ENCODE measurements at regions not wholly inside any gene's neighbourhood (a gene's known extent, or its start where the extent isn't known, plus 50 kb on each side); places are given as distances from the start of the nearest gene placed in this dataset.

DNA sequence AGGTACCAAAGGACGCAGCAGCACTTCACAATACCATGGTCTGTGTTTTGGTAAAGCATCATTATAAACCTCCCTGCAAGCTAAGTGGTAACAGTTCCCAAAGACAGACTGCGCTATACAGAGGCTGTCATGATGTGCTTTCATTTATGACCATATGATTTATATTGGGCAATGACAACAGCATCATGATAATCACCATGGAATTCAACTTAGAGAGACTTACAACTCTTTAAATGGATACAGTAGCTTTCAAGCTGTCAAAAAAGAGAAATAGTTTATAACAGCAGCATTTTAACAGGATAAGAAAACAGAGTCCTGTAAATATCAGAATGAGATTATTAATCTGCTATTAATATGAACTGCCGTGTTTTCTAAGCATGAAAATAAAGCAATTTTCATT is 341.7 kb downstream of the GPR37 start:
- Histone ChIP-seq H3K36me3 (no peaks in the 10 kb centered on the region), H3K27me3 (no peaks in the 10 kb centered on the region), H3K9ac (ENCODE audit: low read depth in 2 of 2, low read length in 2 of 2) (no peak overlapping the region), H3K9me3 (no peaks in the 10 kb centered on the region), H3K4me1 (no peaks in the 10 kb centered on the region), H3K4me3 (no peak overlapping the region), H3K27ac (no peak overlapping the region)
- DNase-seq, result no peak
- TF ChIP-seq, protein P1, sequence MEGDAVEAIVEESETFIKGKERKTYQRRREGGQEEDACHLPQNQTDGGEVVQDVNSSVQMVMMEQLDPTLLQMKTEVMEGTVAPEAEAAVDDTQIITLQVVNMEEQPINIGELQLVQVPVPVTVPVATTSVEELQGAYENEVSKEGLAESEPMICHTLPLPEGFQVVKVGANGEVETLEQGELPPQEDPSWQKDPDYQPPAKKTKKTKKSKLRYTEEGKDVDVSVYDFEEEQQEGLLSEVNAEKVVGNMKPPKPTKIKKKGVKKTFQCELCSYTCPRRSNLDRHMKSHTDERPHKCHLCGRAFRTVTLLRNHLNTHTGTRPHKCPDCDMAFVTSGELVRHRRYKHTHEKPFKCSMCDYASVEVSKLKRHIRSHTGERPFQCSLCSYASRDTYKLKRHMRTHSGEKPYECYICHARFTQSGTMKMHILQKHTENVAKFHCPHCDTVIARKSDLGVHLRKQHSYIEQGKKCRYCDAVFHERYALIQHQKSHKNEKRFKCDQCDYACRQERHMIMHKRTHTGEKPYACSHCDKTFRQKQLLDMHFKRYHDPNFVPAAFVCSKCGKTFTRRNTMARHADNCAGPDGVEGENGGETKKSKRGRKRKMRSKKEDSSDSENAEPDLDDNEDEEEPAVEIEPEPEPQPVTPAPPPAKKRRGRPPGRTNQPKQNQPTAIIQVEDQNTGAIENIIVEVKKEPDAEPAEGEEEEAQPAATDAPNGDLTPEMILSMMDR (IDR thresholded peaks at IDR 0.05), result no peak
- intact Hi-C loops (cut with DNase I), result no loop called here

DNA sequence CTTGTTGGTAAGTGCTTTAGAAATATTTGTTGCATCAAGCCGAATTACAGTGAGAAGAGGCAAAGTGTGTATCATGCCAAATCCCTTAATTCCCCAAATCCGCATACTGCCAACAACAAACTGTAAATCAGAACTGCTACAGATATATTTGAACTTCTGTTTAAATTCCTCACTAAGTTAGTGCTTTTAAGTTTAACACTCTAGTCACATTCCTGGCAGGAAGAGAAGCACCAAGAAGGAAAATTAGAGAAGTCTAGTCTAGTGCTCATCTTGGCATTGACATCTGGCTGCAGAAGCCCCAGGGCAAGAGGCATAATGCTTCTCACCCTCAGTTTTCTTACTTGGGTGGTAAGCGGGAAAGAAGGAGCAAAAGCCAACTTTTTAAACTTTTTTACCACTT is 343.5 kb downstream of the GPR37 start:
- intact Hi-C loops (cut with DNase I), result no loop called here
- TF ChIP-seq, protein P1 (IDR thresholded peaks at IDR 0.05), result no peak
- H3K27ac ChIP-seq, result no peak overlapping the region

DNA sequence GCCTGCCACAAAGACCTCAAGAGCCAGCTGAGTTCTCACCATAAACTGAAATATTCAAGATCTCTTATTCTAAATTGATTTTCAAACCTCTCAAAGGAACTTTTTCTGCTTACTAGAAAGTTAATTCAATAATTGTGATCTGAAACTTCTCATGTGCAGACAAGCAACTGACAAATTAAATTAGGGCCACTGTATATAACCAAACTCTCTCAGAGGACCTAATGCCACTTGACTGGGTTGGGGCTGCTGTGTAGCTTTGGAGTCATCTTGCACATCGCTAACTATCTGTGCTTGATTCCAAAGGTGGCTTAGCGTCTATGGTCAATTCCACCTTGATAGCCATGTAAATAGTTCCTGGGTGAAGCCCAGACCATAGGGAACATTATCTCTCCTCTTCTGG is 345.2 kb downstream of the GPR37 start:
- Histone ChIP-seq H3K27me3 (no peaks in the 10 kb centered on the region), H3K9ac (ENCODE audit: low read depth in 2 of 2, low read length in 2 of 2) (no peak overlapping the region), H3K4me3 (no peak overlapping the region), H3K9me3 (no peaks in the 10 kb centered on the region), H3K36me3 (no peaks in the 10 kb centered on the region), H3K27ac (no peak overlapping the region), H3K4me1 (no peaks in the 10 kb centered on the region)
- TF ChIP-seq, protein P1 (IDR thresholded peaks at IDR 0.05), result no peak
- intact Hi-C loops (cut with DNase I), result no loop called here
- no peak for DNase-seq

More for the DNA sequence above, 343.5 kb downstream of the GPR37 start:
- Histone ChIP-seq H3K9me3 (no peaks in the 10 kb centered on the region), H3K4me3 (no peak overlapping the region), H3K9ac (ENCODE audit: low read depth in 2 of 2, low read length in 2 of 2) (no peak overlapping the region), H3K4me1 (no peaks in the 10 kb centered on the region), H3K27me3 (no peaks in the 10 kb centered on the region), H3K36me3 (no peaks in the 10 kb centered on the region)
- no peak for DNase-seq

DNA sequence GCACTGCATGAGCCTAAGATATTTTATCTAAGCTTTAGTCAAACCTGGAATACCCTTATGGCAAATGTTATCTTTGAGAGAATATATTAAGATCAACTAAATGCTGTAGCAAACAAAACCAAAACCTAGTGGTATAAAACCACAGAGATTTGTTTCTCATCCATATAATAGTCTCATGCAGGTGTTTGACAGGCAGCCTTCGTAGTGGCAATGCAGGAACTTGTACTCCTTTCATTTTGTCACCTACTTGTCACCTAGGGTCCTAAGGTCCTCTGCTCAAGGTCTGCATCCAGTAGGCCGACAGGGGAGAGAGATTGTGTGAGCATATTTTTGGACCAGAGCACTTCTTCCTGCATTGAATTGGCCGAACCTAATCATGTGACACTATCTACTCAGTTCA is 352.6 kb downstream of the GPR37 start:
- intact Hi-C loops (cut with DNase I), result no loop called here
- DNase-seq, result no peak
- no peaks in the 10 kb centered on the region for H3K27me3 ChIP-seq
- H3K9ac ChIP-seq (ENCODE audit: low read depth in 2 of 2, low read length in 2 of 2), result no peak overlapping the region
- H3K27ac ChIP-seq, result no peak overlapping the region
- TF ChIP-seq, protein P1 (IDR thresholded peaks at IDR 0.05), result no peak
- H3K9me3 ChIP-seq, result no peaks in the 10 kb centered on the region
- H3K36me3 ChIP-seq, result no peaks in the 10 kb centered on the region
- H3K4me3 ChIP-seq, result no peak overlapping the region
- H3K4me1 ChIP-seq, result no peaks in the 10 kb centered on the region

DNA sequence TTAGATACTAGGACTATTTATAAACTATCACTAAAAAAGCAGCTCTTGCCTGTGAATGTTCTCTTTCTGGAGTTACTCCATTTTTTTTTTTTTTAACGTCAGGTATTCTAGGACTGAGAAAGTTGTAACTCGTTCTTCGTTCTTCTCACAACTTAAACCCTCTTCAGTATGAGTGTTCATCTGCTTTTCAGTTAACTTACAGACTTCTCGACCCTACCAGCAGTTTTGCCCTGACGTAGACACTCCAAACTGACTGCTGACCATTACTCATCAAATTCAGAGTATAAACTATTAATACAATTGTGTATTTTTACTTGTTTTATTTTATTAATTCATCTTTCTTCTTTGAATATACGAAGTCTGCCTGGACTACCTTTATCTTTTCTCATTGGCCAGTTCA is 353.1 kb downstream of the GPR37 start:
- no peak overlapping the region for H3K4me3 ChIP-seq
- no peaks in the 10 kb centered on the region for H3K4me1 ChIP-seq
- H3K27ac ChIP-seq, result no peak overlapping the region
- no peak for DNase-seq
- no peaks in the 10 kb centered on the region for H3K27me3 ChIP-seq
- TF ChIP-seq, protein P1 (IDR thresholded peaks at IDR 0.05), result no peak
- intact Hi-C loops (cut with DNase I), result no loop called here
- H3K9ac ChIP-seq (ENCODE audit: low read depth in 2 of 2, low read length in 2 of 2), result no peak overlapping the region
- H3K36me3 ChIP-seq, result no peaks in the 10 kb centered on the region
- no peaks in the 10 kb centered on the region for H3K9me3 ChIP-seq

DNA sequence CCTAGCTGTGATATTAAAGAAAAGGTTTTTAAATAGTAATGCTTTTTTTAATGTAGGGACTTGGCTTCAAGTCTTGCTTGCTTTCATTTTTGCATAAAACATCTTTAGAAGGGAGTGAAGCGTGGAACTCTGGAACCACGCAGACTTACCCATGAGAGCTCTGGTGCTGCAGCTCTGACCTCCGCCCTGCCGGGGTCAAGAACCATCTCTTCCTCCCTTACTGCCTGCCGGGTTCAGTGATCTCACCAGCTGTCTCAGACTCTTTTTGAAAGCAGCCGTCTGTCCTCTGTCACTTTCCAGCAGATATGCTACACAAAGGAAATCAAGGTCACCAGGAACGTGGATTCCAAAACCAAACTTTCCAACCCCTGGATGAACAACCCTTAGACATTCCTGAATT is 353.8 kb downstream of the GPR37 start:
- H3K27ac ChIP-seq, result no peak overlapping the region
- H3K9me3 ChIP-seq, result no peaks in the 10 kb centered on the region
- intact Hi-C loops (cut with DNase I), result no loop called here
- H3K27me3 ChIP-seq, result no peaks in the 10 kb centered on the region
- TF ChIP-seq, protein P1 (IDR thresholded peaks at IDR 0.05), result no peak
- no peaks in the 10 kb centered on the region for H3K4me1 ChIP-seq
- no peak overlapping the region for H3K9ac ChIP-seq (ENCODE audit: low read depth in 2 of 2, low read length in 2 of 2)
- DNase-seq, result no peak
- no peak overlapping the region for H3K4me3 ChIP-seq
- no peaks in the 10 kb centered on the region for H3K36me3 ChIP-seq

All from colonic mucosa (tissue), 4 donors.